ENCODE measurements at regions not wholly inside any gene's neighbourhood (a gene's known extent, or its start where the extent isn't known, plus 50 kb on each side); places are given as distances from the start of the nearest gene placed in this dataset.

DNA sequence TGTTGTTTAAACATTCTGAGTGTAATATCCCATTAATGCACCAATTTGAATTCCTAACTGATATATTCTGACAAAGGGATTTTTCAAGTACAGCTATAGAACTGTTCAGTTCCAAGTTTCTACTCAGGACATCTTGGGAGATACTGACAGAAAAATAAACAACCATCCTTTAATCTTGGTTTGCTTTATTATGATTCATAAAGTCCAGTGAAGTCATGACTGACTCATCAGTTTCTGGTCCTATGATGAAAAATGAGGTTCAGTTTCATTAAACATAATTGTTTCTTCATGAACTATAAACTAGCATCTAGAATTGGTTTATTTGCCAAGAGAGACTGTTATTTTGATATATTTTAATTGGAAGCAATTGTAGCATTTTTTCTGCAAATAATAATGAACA is 896.2 kb downstream of the CCDC85A start:
- intact Hi-C loops (cut with micrococcal nuclease): no loop called here
- Mint-ChIP-seq H3K4me3 (no peak overlapping the region), H3K27me3 (no peaks in the 10 kb centered on the region), H3K27ac (no peak overlapping the region), H3K9me3 (peaks cover 8% of the 10 kb centered on the region), H3K36me3 (ENCODE audit: low read depth) (no peaks in the 10 kb centered on the region), H3K4me1 (no peaks in the 10 kb centered on the region)
- TF ChIP-seq CTCF (IDR thresholded peaks at IDR 0.05): no peak
- no peak for DNase-seq
- ChIA-PET CTCF (no interaction called here), POLR2A (no interaction called here)
- ATAC-seq (ENCODE audit: low read depth): no peak

GRCh38 chr2:57084697-57085281 is 901.0 kb downstream of the CCDC85A start:
- POLR2A ChIA-PET: no interaction called here
- intact Hi-C loops (cut with micrococcal nuclease): no loop called here
- Mint-ChIP-seq H3K4me1 (no peaks in the 10 kb centered on the region), H3K36me3 (ENCODE audit: low read depth) (no peaks in the 10 kb centered on the region), H3K27me3 (no peaks in the 10 kb centered on the region), H3K4me3 (no peak overlapping the region), H3K27ac (no peak overlapping the region), H3K9me3 (peaks cover 14% of the 10 kb centered on the region)
- no peak for DNase-seq
- TF ChIP-seq CTCF (IDR thresholded peaks at IDR 0.05): no peak
- no peak for ATAC-seq (ENCODE audit: low read depth)
- CTCF ChIA-PET: no interaction called here

GRCh38 chr2:57093020-57093419 is 909.2 kb downstream of the CCDC85A start:
- POLR2A ChIA-PET: no interaction called here
- H3K9me3 Mint-ChIP-seq: peaks cover 15% of the 10 kb centered on the region

GRCh38 chr2:57097855-57098254 is 914.1 kb downstream of the CCDC85A start:
- H3K36me3 Mint-ChIP-seq (ENCODE audit: low read depth): no peaks in the 10 kb centered on the region
- intact Hi-C loops (cut with micrococcal nuclease): no loop called here
- POLR2A ChIA-PET: no interaction called here
- DNase-seq (no peak), ATAC-seq (ENCODE audit: low read depth) (no peak)
- no peak overlapping the region for H3K27ac Mint-ChIP-seq
- H3K4me1 Mint-ChIP-seq: no peaks in the 10 kb centered on the region
- no peak overlapping the region for H3K4me3 Mint-ChIP-seq
- no peaks in the 10 kb centered on the region for H3K27me3 Mint-ChIP-seq
- TF ChIP-seq CTCF (IDR thresholded peaks at IDR 0.05): no peak
- CTCF ChIA-PET: no interaction called here
- peaks cover 34% of the 10 kb centered on the region for H3K9me3 Mint-ChIP-seq

More at GRCh38 chr2:57093020-57093419, 909.2 kb downstream of the CCDC85A start:
- DNase-seq (no peak), ATAC-seq (ENCODE audit: low read depth) (no peak)
- H3K27me3 Mint-ChIP-seq: no peaks in the 10 kb centered on the region
- intact Hi-C loops (cut with micrococcal nuclease): no loop called here
- TF ChIP-seq CTCF (IDR thresholded peaks at IDR 0.05): no peak
- H3K27ac Mint-ChIP-seq: no peak overlapping the region
- H3K4me3 Mint-ChIP-seq: no peak overlapping the region
- CTCF ChIA-PET: no interaction called here
- no peaks in the 10 kb centered on the region for H3K4me1 Mint-ChIP-seq
- H3K36me3 Mint-ChIP-seq (ENCODE audit: low read depth): no peaks in the 10 kb centered on the region

- Mint-ChIP-seq H3K27ac (no peak overlapping the region), H3K36me3 (ENCODE audit: low read depth) (no peaks in the 10 kb centered on the region), H3K4me3 (no peak overlapping the region), H3K9me3 (peaks cover 34% of the 10 kb centered on the region), H3K4me1 (no peaks in the 10 kb centered on the region), H3K27me3 (no peaks in the 10 kb centered on the region)
- intact Hi-C loops (cut with micrococcal nuclease): no loop called here
- no peak for TF ChIP-seq CTCF (IDR thresholded peaks at IDR 0.05)
- ChIA-PET CTCF (no interaction called here), POLR2A (no interaction called here)
- ATAC-seq (ENCODE audit: low read depth): no peak
- no peak for DNase-seq
These were observed 916.6 kb downstream of the CCDC85A start for GRCh38 chr2:57100436-57100835.

All from activated B cell treated with CpG ODN at 0.5 μM for 24 hours (primary cell).